Lung (tissue), 11 donors: ENCODE measurements at regions not wholly inside any gene's neighbourhood (a gene's known extent, or its start where the extent isn't known, plus 50 kb on each side); places are given as distances from the start of the nearest gene placed in this dataset.
"Not testable (repeated sequence)": the region's sequence is repeated elsewhere in the genome, so short reads cannot be mapped to it uniquely, and the experiment has no call there.

Source experiments
- ATAC-seq: fragments of 200-7000 bp; cut with Tn5 transposase; one replicate; pipeline ENCODE4 v1.9.1; 2020; ENCODE audit warnings: moderate number of reproducible peaks; ENCODE audit not compliant: insufficient read depth, low FRiP score
- DNase-seq, 3 donors: peaks; one replicate each; pipeline ENCODE4 v3.0.0-alpha.2; 2013 to 2017
- H3K27ac ChIP-seq, 2 donors: one replicate each; pipeline ENCODE4 v1.5.1; 2013; ENCODE audit warnings: mild to moderate bottlenecking in 2 of 2, moderate library complexity in 2 of 2, control low read depth in 1 of 2, inconsistent platforms in 1 of 2, low read depth in 1 of 2, low read length in 1 of 2
- H3K27me3 ChIP-seq, 3 donors: one replicate each; pipeline ENCODE4 v1.5.1; 2013; ENCODE audit warnings: low read length in 2 of 3; ENCODE audit not compliant: control insufficient read depth in 3 of 3, insufficient read depth in 3 of 3
- H3K36me3 ChIP-seq, 4 donors: one replicate each; pipeline ENCODE4 v1.5.1; 2013; ENCODE audit warnings: low read length in 4 of 4, mild to moderate bottlenecking in 1 of 4, moderate library complexity in 1 of 4; ENCODE audit not compliant: control insufficient read depth in 4 of 4, insufficient read depth in 4 of 4
- H3K4me1 ChIP-seq, 5 donors: one replicate each; pipeline ENCODE4 v1.5.1; 2013; ENCODE audit warnings: low read length in 5 of 5, mild to moderate bottlenecking in 2 of 5, moderate library complexity in 1 of 5; ENCODE audit not compliant: control insufficient read depth in 5 of 5, insufficient read depth in 5 of 5
- H3K4me3 ChIP-seq: one replicate; pipeline ENCODE4 v1.5.1; 2013; ENCODE audit warnings: mild to moderate bottlenecking, control low read depth, moderate library complexity
- H3K9ac ChIP-seq, 2 donors: one replicate each; pipeline ENCODE4 v1.5.1; 2013; ENCODE audit warnings: low read length in 2 of 2, control low read depth in 1 of 2; ENCODE audit not compliant: insufficient read depth in 1 of 2
- H3K9me3 ChIP-seq, 4 donors: one replicate each; pipeline ENCODE4 v1.5.1; 2013; ENCODE audit warnings: low read length in 3 of 4, mild to moderate bottlenecking in 1 of 4, moderate library complexity in 1 of 4; ENCODE audit not compliant: control insufficient read depth in 4 of 4, insufficient read depth in 3 of 4
- WGBS, 2 donors: extraction: QIAGEN DNeasy Blood & Tissue Kit; methylation state at CpG; one replicate each; pipeline ENCODE4 v1.1.7; 2013; 5-methylcytosine and 5-hydroxymethylcytosine counted together
- TF ChIP-seq, protein P1 (sequence below): IDR thresholded peaks from 2 replicates; pipeline ENCODE4 v1.5.1; 2012; ENCODE audit warnings: mild to moderate bottlenecking; ENCODE audit errors: control extremely low read depth, extremely low read depth
- donor health status: control.
- donor health status: control.
- donor health status: Bipolar disorder and iron deficiency.
- donor health status: healthy.
- donor health status: DM: yes; HTN: yes; CAD: no.

DNA sequence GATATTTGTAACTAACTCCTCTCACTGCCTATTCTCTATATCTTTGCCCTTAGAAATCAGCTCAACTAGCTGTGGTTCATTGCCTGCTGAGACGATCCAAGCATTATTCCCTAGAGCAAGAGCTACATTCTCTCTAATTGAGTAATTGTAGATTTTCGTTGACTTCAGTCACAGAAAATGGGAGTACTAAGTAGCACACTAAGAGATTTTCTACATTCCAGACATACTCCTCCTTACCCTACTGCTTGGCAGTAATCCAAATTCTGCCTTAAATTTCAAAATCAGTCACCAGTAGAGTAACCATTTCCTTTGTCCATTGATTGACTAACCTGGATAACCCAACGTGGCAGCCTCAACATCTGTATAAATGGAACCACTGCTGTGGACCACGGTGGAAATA, 1786.8 kb downstream of the SLITRK5 start:
- Histone ChIP-seq H3K27me3 (no peaks in the 10 kb centered on the region), H3K27ac (no peak overlapping the region), H3K9ac (no peak overlapping the region), H3K4me3 (no peak overlapping the region), H3K4me1 (peaks cover 0 to 12% (median 0%) of the 10 kb centered on the region in 5 donors), H3K36me3 (no peaks in the 10 kb centered on the region), H3K9me3 (no peaks in the 10 kb centered on the region)
- 55 to 62% methylated on average over 4 of the region's 4 CpGs for WGBS, 2 donors
- TF ChIP-seq, protein P1, sequence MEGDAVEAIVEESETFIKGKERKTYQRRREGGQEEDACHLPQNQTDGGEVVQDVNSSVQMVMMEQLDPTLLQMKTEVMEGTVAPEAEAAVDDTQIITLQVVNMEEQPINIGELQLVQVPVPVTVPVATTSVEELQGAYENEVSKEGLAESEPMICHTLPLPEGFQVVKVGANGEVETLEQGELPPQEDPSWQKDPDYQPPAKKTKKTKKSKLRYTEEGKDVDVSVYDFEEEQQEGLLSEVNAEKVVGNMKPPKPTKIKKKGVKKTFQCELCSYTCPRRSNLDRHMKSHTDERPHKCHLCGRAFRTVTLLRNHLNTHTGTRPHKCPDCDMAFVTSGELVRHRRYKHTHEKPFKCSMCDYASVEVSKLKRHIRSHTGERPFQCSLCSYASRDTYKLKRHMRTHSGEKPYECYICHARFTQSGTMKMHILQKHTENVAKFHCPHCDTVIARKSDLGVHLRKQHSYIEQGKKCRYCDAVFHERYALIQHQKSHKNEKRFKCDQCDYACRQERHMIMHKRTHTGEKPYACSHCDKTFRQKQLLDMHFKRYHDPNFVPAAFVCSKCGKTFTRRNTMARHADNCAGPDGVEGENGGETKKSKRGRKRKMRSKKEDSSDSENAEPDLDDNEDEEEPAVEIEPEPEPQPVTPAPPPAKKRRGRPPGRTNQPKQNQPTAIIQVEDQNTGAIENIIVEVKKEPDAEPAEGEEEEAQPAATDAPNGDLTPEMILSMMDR = no peak
- no peak for ATAC-seq
- DNase-seq = no peak

DNA sequence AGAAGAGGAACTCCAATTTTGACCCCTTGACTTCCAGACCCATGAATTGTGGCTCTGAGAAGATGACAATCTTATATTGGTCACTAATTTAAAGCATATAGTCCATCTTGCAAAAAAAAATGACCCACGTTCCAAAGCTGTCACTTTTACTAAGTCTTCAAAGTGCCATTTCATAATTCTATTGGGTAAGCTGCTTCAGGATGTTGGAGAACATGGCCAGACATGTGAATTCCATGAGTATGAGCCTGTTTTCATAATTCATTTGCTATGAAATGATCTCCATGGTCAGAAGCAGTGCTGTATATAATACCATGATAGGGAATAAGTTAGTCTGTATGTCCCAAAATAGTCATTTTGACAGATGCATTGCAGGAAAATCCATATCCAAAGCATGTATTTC, 1787.3 kb downstream of the SLITRK5 start:
- DNase-seq = no peak
- no peak overlapping the region for H3K9ac ChIP-seq
- no peak overlapping the region for H3K27ac ChIP-seq
- WGBS, 2 donors = 83% methylated on average over 1 of the region's 1 CpG
- TF ChIP-seq, protein P1 = no peak
- H3K27me3 ChIP-seq = no peaks in the 10 kb centered on the region
- ATAC-seq = no peak
- H3K4me3 ChIP-seq = no peak overlapping the region
- H3K9me3 ChIP-seq = no peaks in the 10 kb centered on the region
- no peaks in the 10 kb centered on the region for H3K36me3 ChIP-seq
- peaks cover 0 to 7% (median 0%) of the 10 kb centered on the region in 5 donors for H3K4me1 ChIP-seq

DNA sequence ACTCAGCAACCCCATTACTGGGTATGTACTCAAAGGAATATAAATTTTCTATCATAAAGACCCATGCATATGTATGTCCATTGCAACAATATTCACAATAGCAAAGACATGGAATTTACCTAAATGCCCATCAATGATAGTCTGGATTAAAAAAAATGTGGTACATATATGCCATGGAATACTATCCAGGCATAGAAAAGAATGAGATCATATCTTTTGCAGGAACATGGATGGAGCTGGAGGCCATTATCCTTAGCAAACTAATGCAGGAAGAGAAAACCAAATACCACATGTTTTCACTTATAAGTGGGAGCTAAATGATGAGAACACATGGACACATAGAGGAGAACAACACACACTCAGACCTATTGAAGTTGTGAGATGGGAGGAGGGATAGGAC, 1789.7 kb downstream of the SLITRK5 start:
- not testable (repeated sequence) for H3K9ac ChIP-seq, H3K36me3 ChIP-seq, H3K4me3 ChIP-seq, H3K27me3 ChIP-seq, DNase-seq, ATAC-seq, H3K9me3 ChIP-seq, H3K4me1 ChIP-seq, H3K27ac ChIP-seq

DNA sequence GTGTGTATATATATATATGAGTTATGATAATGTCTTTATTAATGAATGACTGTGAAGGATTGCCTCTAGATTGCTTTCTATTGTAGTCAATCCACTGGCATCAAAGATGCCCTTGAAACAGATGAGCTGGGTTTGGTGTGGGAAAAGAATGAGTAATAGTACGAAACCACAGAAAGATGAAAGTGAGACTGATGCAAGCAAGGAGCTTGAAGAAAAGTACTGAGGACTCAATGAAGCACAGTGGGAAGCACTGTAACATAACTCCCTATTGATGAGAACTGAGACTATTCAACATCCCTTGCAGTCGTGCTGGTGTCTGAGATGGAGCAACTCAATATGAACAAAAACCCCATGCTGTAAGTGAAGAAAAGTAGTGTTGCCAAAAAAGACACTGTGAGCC, 1794.2 kb downstream of the SLITRK5 start:
- Histone ChIP-seq H3K4me1 (no peaks in the 10 kb centered on the region), H3K36me3 (no peaks in the 10 kb centered on the region), H3K4me3 (no peak overlapping the region), H3K27me3 (no peaks in the 10 kb centered on the region), H3K27ac (no peak overlapping the region), H3K9me3 (no peaks in the 10 kb centered on the region), H3K9ac (no peak overlapping the region)
- WGBS, 2 donors = 83 to 84% methylated on average over 2 of the region's 2 CpGs
- DNase-seq = no peak
- TF ChIP-seq, protein P1 = no peak
- no peak for ATAC-seq
